Fibroblast of skin of right biceps (primary cell): ENCODE measurements at regions not wholly inside any gene's neighbourhood (a gene's known extent, or its start where the extent isn't known, plus 50 kb on each side); places are given as distances from the start of the nearest gene placed in this dataset.
A peak's percentile ranks its signal among the peaks of the same experiment; 100 is the strongest.

ENCODE experiments used
- DNase-seq: peaks from one replicate; pipeline ENCODE4 v3.0.0-alpha.2; 2013

DNA sequence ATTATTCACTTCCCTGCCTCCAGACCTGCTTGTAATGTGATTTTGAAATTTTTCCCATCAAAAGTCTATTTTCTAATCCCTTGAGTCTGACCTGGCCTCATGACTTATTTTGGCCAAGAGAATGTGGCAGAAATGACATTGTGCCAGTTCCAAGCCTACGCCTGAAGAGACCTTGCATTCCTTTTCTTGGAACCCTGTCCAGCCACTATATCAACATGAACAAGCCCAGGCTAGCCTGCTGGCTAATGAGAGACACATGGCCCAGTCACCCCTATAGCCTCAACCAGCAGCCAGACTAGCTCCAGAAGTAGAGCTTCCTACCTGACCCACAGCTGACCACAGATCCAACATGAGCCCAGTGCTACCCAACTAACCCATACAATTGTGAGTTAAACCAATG, 121.1 kb upstream of the ACP3 start:
- DNase-seq = no peak

DNA sequence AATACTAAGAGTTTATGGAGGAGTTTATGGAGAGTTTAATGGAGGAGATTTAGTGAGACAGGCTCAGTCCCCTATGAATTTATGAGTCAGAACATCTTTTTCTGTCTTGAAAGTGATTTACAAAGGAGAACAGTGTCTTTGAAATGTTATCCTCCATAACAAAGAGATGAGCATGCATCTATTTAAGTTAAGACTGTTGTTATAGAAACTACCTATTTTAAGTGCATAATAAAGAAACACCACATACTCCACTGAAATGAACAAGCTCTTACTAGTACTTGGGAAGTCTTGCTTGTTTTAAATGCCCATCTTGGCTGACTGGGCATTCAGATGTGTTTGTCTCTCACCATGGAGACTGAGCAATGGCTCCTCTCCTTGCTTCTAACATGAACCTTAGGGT, 118.7 kb upstream of the ACP3 start:
- DNase-seq = no peak

DNA sequence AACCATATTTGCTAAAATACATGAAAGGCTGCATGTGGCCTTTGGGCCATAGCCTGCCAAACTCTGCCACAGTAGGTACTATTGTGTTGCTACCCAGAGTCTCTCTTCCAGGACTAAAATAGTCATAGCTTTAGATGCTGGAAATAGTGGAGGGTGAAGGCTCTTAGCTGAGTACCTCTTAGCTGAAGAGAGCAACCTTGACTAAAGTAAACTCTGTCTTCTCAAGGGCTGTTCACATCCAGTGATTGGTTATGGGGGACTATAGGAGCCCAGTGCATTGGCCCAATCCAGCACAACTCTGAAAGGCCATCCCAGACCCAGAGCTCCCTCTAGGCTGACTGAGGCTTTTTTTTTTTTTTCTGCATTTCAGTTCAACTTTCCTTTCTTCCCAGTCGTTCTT, 117.8 kb upstream of the ACP3 start:
- no peak for DNase-seq

DNA sequence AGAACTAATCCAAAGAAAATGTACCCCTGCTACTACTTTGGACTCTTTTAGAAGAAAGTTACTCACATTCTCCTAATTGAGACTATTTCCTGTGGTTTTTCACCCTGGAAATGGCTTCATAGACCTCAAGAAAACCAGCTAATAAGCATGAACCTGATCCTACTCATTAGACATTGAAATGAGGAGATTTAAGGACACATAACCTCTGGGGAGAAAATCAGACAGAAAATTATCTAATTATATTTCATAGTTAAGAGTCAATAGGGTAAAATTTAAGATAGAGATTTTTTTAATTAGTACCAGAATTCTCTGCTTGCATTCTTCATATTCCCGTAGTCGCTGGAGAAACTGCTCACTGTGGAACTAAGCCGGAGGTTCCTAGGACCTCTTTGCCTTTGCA, 114.6 kb upstream of the ACP3 start:
- DNase-seq = no peak

DNA sequence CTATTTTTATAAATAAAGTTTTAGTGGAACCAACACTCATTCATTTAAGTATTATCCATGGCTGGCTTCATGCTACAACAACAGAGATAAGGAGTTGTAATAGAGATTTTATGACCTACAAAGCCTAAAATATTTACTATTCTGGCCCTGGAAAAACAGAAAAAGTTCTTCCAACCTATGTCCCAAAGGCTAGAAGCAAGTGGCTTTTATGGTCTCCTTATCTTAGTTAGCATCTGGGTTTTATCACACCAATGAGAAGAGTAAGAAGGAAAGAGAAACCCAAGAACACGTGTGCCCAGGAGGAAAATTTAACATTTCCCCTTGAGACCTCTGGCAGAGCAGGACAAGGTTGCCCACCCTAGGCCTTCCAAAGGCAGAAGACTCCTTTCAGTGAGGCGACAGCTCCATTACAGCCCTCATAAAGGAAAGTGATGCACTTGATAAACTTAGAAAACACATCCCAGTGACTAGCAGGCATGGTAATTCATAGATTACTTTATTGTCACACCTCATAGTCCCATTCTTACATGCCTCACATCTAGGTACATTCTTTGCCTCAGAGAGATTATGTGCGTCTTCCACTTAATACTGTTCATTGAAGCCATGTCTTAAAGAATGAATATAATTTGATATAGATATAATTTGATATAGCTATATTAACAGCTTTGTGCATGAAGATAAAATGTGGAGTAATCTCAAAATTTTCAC, 113.2 kb upstream of the ACP3 start:
- no peak for DNase-seq

DNA sequence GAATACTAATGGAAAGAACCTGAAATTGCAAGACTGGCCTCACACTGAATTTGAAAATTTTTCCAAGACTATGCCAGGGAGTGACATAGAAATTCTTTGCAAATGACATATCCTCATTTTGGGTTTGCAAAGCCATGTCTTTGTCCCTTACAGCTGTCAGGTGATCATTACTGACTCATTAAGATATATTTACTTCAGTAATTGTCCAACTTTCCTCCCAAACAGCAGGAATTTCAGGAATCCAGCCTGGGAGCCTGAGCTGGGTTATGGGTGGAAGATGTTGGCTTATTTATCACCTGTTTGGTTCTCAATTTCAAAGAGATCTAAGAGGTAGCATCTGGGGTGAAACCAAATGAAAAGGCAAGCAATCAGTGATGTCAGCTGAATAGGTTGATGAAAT, 111.6 kb upstream of the ACP3 start:
- no peak for DNase-seq

DNA sequence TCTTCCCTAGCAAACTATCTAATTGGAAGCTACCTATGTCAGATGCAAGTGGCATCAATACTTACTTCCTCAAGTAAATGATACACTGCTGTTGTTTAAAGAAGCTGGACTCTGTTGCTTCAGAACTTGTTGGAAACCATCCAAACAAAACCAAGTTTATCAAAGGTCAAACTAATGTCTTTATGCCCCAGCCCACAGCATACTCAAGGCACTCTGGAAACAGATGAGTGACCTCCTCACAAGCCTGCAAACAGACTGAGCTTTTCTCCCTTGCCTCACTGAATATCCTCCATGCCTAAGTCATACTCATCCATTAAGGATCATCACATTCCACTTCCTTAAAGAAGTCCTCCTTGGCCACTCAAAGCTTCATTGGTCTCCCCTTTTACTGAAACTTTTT, 107.4 kb upstream of the ACP3 start:
- no peak for DNase-seq

DNA sequence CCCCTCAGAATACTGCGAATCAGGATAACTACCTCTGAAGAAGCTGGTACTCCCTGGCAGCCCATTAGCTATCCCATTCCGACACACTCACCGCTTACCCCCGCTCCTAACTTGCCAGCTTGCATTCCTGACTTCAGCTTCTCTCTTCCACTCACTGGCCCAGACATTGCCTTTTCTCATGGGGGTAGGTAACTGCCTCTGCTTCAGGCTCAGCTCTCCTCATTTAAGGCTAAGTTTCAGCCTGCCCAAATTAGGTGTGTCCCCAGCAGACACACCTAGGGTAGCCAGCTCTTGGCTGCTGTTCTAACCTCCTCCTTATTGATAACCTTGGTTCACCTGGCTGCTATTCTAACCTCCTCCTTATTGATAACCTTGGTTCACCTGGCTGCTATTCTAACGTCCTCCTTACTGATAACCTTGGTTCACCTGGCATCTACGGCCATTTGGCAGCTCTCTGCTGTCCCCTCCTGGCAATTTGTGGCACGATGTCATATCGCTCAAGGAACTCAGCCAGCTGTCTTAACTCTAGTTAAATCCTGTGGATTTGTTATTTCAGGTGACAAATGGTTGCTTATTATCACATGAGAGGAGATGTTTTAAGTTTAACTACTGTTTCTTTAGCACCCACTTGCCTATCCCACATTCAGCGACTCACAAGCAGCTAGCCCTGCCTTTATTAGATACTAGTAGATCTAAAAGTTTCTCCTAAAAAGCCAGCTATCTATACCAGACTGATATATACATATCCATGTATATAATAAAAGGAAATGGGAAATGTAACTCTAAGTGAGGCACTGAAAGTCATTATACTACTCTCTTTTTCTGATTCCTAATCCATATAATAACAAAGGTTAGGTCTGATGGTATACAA, 106.5 kb upstream of the ACP3 start:
- DNase-seq = no peak

DNA sequence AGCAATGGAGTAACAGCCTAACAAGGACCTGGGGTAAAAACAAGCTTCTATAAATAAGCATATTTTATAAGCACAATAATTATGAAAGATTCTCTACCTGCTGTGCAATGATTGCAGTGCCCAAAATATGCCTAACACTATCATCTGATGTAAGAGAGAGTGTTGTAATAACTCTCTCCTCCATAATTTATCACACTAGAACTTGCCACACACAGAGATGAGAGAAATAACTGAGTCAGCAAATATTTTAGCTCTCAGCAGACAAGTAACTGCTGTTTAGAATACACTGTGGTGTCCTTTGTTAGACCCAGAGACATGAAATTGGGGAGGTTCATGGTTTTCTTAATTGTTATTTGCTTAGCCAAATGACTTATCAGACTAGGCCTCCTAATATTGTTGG, 105.3 kb upstream of the ACP3 start:
- no peak for DNase-seq

DNA sequence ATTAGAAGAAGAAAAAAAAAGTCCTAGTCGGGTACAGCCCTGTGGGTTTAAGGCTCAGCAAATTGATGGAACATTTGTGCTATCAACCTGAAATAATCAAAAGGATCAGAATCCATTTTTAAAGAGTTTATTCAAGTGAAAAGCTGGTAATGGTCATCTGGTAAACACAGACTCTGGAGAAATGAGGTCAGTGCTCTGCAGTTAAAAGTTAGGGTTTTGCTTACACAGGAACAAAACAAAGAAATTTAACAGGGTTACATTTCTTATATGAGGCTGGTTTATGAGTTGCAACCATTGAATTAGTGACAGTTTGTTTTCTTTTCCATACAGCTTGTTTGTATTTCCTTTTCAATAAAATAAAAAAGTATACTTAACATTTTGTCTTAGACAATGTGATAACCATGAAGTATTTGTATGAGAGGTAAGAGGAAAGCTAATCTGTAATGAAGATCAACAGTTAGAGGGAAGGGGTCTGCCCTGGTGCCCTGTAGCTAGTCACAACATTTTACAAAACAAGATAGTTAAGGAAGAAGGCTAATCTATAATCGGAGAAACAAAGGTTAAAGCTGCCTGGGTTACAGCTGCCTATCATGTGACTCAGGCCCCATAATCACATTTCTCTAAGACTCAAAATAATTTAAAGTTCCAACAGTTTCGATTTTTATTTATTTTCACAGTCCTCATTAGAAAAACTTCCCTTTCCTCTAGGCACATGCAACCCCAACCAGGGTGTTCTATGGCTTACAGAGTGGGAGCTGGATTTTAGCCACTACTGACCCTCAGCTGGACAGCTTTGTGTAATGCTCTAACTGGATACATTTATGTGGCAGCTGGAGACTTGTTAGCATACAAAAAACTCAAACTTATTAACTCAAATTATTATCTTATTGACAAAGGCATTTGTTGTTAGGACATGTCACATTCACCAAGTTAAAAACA, 98.1 kb upstream of the ACP3 start:
- DNase-seq = no peak

DNA sequence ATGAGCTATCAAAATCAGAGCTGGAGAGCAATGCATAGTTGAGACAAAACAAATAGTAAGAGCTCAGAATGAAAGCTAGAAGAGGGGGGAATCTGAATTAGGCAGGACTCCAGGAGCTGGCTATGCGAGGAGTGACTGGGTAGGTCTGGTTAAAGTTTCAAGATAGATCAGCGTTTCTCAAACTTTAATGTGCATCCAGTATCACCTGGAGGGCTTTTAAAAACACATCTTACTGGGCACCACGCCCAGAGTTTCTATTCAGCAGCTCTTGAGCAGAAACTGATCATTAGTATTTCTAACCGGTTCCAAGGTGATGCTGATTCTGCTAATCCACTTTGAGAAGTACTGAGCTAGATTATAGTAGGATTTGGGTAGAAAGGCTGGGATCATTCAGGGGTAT, 96.2 kb upstream of the ACP3 start:
- no peak for DNase-seq

DNA sequence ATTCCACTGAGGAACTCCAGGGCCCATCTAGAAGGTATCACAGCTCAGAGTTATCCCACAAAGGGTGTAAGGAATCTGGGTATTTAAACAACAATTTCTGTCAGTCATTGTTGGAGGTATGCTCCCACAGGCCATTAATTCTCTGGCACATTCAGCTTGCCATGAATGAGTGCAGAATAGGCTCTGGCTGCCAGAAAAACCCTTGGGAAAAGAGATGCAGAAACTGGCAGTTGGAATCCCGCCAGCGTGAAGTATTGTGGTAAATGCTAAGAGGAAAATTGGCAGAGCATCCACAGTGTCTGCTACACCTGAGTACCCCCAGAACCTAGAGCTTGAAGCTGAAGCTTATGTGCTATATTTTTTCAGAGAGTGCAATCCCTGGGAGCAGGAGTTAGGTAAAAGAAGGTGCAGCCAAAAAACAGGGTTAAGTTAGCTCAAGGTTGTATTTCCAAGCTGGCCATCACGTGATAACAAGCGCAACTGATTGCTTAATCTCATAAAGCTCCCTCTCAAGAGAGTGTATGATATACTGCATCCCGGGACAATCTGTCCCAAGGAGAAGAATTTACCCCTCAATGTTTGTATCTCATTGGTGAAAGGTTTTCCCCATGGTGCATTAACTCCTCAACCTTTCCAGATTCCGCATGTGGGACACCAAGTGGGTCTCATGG, 94.2 kb upstream of the ACP3 start:
- no peak for DNase-seq

DNA sequence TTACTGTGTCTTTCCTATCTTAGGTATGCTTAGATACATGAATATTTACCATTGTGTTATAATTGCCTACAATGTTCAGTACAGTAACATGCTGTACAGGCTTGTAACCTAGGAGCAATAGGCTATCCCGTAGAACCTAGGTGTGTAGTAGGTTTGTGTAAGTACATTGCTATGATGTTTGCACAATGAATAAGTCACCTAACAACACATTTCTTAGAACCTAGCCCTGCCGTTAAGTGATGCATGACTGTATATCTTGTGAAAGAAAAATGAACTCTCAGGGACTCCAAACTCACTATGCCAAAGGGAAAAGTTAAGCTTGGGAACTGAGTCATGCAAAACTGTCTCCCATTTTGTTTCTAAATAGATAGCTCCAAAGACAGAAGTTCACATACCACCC, 91.5 kb upstream of the ACP3 start:
- DNase-seq = no peak

DNA sequence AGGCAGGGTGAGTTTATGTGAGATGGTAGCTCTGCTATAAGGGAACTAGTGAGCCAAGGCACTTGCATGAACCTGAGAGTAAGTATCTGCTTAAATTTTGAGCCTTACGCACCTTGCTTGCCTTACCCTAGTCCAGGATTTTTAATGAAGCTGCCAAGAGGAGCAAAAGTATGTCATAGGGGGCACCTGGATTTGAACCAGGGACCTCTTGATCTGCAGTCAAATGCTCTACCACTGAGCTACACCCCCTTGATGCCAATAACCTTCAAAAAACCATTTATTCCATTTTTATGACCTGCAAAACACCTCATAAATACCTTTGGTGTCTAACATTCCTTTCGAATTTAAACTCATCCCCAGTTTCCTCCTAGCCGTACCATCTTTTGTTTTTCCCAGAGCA, 88.3 kb upstream of the ACP3 start:
- DNase-seq = peak; percentile 18

DNA sequence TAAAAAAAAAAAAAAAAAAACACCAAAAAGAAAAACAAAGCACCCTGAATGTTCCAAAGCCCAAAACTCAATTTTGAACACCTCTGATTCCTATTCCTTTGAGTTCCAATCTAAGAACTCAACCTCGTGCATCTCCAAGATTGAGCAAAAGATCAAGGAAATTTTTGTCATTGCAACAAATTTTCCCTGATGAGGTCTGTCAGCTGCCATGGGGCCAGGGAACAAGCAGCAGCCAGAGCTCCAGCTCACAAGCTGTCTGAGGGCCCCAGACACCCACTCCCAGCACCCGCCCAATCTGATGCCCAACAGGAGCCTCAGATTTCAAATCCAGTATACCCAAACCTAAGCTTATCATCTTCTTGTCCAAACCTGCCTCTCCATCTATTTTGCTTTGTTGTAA, 87.6 kb upstream of the ACP3 start:
- DNase-seq = no peak

DNA sequence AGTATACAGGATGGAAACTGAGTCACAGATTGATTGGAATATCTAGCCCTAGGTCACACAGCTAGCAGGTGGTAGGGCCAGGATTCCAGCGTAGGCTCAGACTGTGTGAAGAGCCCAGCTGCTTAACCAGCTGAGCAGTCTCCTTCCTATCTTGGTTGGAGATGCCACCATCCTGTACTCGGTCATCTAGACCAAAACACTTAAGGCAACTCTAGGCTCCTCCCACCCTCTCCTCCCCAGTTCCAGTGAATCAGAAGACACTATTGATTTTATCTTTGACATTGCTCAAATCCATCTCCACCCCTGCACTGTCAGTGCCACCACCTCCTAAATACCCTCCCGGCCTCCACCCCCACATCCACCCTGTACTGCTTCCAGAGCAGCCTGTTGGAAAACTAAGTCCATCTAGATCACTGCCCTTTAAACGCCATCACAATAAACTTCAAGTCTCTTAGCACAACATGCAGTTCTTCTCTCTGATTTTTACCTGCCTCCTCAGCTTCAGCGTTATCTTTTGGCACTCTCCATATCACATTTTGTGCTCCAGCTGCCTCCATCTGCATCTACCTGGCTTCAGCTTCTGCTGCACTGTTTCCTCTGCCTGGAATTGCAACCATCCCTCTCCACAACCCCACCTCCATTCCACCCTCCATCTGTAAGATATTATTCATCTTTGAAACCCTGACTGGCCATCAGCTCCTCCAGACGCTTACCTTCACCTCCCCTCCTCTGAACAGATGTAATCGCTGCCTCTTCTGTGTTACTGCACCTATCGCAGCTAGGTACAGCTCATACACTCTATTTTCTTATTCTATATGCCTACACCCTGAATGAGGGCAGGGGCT, 86.8 kb upstream of the ACP3 start:
- DNase-seq = no peak

DNA sequence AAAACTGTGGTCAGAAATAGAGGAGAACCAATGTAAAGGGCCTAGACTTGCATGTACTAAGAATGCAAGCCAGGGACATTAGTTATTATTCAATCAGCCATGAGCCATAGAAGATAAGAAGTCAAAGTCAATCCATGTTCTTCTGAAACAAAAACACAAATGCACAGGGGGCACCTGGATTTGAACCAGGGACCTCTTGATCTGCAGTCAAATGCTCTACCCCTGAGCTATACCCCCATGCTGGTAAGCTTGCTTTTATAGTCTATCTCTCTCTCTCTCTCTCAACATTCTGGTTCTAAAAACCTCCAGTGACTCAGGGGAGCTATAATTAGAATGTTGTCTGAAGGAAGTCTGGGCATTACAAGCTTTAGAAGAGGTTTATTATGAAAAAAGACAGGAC, 85.6 kb upstream of the ACP3 start:
- DNase-seq = peak; percentile 69

DNA sequence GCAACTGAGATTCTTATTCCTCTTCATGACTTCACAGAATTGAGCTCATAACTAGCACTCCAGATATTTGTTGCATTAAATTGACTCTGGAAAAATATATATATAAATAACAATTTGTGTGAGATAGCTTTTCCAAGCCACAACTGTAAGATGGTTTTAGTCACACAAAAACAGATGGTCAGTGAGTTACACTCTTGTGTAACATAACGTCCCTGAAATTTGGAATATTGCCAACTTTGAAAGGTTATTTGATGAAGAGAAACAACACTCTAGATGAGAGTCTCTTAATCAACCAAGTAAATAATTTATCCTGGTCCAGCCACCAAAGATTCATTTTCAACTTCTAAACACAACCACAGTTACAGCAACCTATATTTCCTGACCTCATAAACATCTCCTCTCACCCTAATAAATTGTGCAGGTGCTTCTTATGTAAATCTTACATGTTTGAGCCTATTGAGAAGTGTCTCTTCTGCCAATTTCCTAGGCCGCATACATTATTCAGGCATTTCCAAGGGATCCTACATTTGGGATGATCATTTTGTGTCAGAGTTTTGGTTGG, 84.9 kb upstream of the ACP3 start:
- DNase-seq = no peak

DNA sequence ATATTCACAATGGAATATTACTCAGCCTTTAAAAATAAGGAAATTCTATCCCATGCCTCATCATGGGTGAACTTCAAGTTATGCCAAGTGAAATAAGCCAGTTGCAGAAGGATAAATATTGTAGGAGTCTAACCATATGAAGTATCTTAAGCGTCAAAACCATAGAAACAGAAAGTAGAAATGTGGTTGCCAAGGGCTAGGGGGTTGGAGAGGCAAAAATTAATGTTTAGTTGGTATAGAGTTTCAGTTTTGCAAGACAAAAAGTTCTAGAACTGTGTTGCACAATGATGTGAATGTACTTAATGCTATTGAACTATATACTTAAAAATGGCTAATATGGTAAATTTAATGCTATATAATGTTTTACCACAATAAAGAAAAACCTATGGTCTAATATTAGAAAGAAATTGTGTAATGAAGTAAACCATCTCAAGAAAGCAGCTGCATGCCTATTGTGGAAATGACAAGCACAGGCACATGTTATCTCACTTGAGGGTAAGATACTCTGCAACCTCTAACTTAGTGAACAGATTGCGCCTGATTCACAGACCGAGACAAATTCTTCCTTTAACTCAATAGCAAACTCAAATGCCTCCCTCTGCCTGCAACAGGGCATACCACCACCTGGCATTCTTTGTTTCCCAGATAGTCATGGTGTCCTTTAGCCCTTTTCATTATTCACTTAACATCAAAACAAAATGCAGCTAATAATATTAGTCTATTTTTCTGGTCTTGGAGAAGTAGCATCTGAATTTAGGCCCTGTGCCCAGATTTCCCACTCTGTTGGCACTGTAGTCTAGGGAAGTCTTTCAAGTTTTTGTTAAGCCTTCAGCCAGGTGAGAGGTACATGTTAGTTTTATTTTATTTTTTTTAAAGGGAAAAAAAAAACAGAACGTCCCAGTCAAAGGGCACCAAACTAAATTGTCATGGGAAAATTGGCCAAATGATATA, 80.2 kb upstream of the ACP3 start:
- no peak for DNase-seq

DNA sequence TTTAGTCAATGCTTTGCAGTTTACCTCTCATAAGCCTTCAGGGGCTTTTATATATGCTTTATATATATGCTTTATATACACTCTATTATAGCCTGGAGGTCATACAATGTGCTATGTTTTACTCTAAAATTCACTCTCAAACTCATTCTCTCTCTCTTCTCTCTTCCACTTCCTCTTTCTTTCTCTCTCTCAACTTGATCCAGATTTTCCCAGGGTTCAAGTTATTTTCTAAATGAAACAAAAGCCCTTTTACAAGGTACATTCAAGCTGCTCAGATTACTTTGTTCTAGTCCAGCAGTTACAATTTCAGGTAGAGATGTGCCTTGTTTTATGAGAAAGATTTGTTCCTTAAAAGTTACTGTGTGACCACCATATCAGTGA, 79.6 kb upstream of the ACP3 start:
- no peak for DNase-seq
